ENCODE measurements at regions not wholly inside any gene's neighbourhood (a gene's known extent, or its start where the extent isn't known, plus 50 kb on each side); places are given as distances from the start of the nearest gene placed in this dataset.

DNA sequence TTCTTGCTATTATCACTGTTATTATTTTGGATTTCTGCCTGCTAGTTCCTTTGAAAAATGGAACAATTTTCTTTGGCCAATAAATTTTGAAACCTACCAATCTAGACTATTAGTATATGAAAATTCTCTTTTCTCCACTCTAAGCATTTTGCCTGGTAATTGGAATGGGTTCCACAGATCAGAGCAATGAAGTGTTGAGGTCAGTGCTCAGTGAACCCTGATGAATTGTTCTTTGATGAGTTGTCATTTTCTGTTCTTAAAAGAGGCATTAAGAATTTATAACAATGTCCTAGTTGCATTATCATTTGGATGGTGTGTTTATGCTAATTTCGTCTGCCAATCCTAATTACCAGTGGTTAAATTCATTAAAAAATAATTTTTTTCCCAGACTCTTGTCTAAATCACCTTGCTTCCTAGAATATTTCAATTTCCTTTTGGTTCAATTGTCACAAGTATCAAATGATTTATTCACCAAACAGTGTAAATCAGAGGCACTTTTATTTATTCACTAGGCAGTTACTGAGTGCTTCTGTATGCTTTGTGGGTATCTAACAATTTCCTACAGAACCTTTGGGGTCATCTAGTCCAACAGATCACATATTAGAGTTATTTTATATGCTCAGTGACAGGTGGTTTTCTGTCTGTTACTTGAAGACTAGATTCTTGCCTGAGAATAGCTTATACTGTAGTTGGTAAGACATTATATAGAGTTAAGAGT, 239.0 kb downstream of the DNAJB9 start:
- no peaks in the 10 kb centered on the region for H3K27me3 ChIP-seq (replicated peaks; ENCODE audit: control insufficient read depth, insufficient read depth, low read length)
- DNase-seq (ENCODE audit: extremely low read depth, insufficient read length): no peak
- H3K4me3 ChIP-seq (replicated peaks; ENCODE audit: low read depth, low read length): no peak overlapping the region
- TF ChIP-seq, protein P1, sequence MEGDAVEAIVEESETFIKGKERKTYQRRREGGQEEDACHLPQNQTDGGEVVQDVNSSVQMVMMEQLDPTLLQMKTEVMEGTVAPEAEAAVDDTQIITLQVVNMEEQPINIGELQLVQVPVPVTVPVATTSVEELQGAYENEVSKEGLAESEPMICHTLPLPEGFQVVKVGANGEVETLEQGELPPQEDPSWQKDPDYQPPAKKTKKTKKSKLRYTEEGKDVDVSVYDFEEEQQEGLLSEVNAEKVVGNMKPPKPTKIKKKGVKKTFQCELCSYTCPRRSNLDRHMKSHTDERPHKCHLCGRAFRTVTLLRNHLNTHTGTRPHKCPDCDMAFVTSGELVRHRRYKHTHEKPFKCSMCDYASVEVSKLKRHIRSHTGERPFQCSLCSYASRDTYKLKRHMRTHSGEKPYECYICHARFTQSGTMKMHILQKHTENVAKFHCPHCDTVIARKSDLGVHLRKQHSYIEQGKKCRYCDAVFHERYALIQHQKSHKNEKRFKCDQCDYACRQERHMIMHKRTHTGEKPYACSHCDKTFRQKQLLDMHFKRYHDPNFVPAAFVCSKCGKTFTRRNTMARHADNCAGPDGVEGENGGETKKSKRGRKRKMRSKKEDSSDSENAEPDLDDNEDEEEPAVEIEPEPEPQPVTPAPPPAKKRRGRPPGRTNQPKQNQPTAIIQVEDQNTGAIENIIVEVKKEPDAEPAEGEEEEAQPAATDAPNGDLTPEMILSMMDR (IDR thresholded peaks at IDR 0.05; ENCODE audit: insufficient read depth, low read length, poor library complexity, severe bottlenecking): no peak
- H3K36me3 ChIP-seq (ENCODE audit: control insufficient read depth, insufficient read depth, low read length): no peaks in the 10 kb centered on the region

DNA sequence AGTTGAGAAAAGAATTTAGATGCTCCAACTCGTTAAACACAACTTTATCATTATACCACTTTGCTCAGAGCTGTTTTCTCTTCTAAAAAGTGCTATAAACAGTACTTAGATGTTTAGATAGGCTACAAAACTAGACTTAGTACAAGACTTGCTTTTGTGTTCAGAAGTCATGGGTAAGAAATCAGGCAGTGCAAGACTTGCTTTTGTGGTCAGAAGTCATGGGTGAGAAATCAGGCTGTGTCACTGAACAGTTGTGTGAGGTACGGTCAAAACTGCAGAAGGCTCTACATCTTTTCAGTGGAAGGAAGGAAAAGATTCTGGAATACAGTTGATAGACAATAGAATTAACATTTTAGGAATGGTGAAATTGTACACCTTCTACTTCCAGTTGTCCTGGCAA, 239.7 kb downstream of the DNAJB9 start:
- TF ChIP-seq, protein P1 (IDR thresholded peaks at IDR 0.05; ENCODE audit: insufficient read depth, low read length, poor library complexity, severe bottlenecking): no peak
- no peaks in the 10 kb centered on the region for H3K36me3 ChIP-seq (ENCODE audit: control insufficient read depth, insufficient read depth, low read length)
- no peaks in the 10 kb centered on the region for H3K27me3 ChIP-seq (replicated peaks; ENCODE audit: control insufficient read depth, insufficient read depth, low read length)
- no peak for DNase-seq (ENCODE audit: extremely low read depth, insufficient read length)
- no peak overlapping the region for H3K4me3 ChIP-seq (replicated peaks; ENCODE audit: low read depth, low read length)

DNA sequence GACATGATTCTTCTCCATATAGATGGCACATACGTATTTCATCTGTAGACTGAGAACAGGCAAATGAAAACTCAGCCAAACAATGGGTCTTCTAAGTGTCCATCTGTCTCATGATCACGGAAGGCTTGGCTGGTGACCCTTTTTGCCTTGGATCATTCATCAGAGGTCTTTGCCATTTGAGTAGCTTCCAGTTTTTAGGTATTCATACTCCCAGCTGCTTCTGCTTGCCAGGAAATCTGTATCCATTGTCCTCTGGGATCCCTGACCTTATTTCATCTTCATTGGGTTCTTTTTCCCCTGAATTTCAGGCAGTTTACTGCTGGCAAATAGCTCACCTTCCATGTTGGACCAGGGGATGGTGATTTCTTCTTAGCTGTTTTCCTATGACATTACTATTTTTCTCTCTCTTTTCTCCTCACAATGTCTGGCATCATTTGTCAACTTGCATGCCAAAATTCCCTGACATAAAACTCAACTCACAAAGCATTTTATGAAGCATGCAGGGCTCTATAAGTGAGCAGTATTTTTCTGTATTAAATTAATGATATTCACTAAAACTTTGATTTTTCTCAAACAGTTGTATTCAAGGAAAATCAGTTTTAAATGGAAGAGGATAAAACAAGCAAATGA, 241.2 kb downstream of the DNAJB9 start:
- TF ChIP-seq, protein P1 (IDR thresholded peaks at IDR 0.05; ENCODE audit: insufficient read depth, low read length, poor library complexity, severe bottlenecking): no peak
- no peak for DNase-seq (ENCODE audit: extremely low read depth, insufficient read length)
- Histone ChIP-seq H3K27me3 (replicated peaks; ENCODE audit: control insufficient read depth, insufficient read depth, low read length) (no peaks in the 10 kb centered on the region), H3K36me3 (ENCODE audit: control insufficient read depth, insufficient read depth, low read length) (no peaks in the 10 kb centered on the region), H3K4me3 (replicated peaks; ENCODE audit: low read depth, low read length) (no peak overlapping the region)

DNA sequence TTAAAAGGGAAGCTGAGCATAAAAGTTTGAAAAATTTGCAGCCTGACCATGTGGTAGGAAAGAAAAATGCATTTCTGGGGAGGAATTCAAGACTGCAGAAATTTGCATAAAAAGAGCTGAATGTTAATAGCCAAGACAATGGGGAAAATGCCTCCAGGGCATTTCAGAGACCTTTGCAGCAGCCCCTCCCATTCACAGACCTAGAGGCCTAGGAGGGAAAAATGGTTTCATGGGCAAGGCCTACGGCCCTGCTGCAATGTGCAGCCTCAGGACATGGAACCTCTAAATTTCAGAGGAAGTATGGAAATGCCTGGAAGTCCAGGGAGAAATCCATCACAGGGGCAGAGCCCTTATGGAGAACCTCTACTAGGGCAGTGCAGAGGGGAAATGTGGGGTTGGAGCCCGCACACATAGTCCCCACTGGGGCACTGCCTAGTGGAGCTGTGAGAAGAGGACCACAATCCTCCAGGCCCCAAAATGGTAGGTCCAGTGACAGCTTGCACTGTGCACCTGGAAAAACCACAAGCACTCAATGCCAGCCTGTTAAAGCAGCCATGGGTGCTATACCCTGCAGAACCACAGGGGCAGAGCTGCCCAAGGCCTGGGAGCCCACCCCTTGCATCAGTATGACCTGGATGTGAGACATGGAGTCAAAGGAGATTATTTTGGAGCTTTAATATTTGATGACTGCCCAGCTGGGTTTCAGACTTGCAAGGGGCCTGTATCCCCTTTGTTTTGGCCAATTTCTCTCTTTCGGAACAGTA, 243.8 kb downstream of the DNAJB9 start:
- no peak for DNase-seq (ENCODE audit: extremely low read depth, insufficient read length)
- H3K36me3 ChIP-seq (ENCODE audit: control insufficient read depth, insufficient read depth, low read length): no peaks in the 10 kb centered on the region
- TF ChIP-seq, protein P1 (IDR thresholded peaks at IDR 0.05; ENCODE audit: insufficient read depth, low read length, poor library complexity, severe bottlenecking): no peak

DNA sequence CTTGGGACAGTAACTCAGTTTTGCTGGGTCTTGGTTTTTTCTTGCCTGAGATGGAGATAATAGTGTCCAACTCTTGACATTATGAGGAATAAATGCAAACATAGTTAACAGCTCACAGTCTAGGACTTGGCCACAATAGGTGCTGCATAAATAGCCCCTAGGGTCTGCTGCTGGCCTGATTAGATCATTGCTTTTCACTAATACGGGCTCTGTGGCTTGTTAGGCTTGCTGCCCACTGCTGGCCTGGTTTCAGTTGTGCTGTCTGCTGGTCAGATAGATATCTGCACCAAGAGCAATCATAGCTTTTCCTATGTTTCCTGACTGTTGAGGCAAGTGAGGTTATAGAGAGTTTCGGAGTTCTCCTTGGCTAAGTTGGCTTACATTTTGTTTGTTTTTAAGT, 246.1 kb downstream of the DNAJB9 start:
- no peaks in the 10 kb centered on the region for H3K27me3 ChIP-seq (replicated peaks; ENCODE audit: control insufficient read depth, insufficient read depth, low read length)
- H3K36me3 ChIP-seq (ENCODE audit: control insufficient read depth, insufficient read depth, low read length): no peaks in the 10 kb centered on the region
- no peak for DNase-seq (ENCODE audit: extremely low read depth, insufficient read length)
- TF ChIP-seq, protein P1 (IDR thresholded peaks at IDR 0.05; ENCODE audit: insufficient read depth, low read length, poor library complexity, severe bottlenecking): no peak
- H3K4me3 ChIP-seq (replicated peaks; ENCODE audit: low read depth, low read length): no peak overlapping the region

More for the DNA sequence above, 243.8 kb downstream of the DNAJB9 start:
- H3K4me3 ChIP-seq (replicated peaks; ENCODE audit: low read depth, low read length): no peak overlapping the region
- H3K27me3 ChIP-seq (replicated peaks; ENCODE audit: control insufficient read depth, insufficient read depth, low read length): no peaks in the 10 kb centered on the region
